GM23338 (cell line): ENCODE measurements at regions not wholly inside any gene's neighbourhood (a gene's known extent, or its start where the extent isn't known, plus 50 kb on each side); places are given as distances from the start of the nearest gene placed in this dataset.

Source experiments
- CREB1 ChIP-seq: fragments of 250-450 bp; sonication (Bioruptor Pico); IDR thresholded peaks from 2 replicates; pipeline ENCODE4 v1.5.0; 2020; ENCODE audit warnings: low read depth, mild to moderate bottlenecking, moderate library complexity
- CTCF ChIP-seq, 2 experiments: fragments of 200-600 bp in 1 of 2; sonication (generic) in 1 of 2; conservative IDR thresholded peaks; 2 replicates each; pipeline versions ENCODE4 v1.5.1 to v1.6.1; 2016 to 2017; ENCODE audit warnings: antibody characterized with exemption in 2 of 2, low read depth in 2 of 2, mild to moderate bottlenecking in 2 of 2, moderate library complexity in 1 of 2
- EZH2 ChIP-seq: fragments of 200-600 bp; sonication (generic); IDR thresholded peaks from one replicate; pipeline ENCODE4 v1.8.0; 2017; ENCODE audit warnings: antibody characterized with exemption, mild to moderate bottlenecking, low read depth; ENCODE audit not compliant: unreplicated experiment
- POLR2AphosphoS5 ChIP-seq: IDR thresholded peaks from 2 replicates; pipeline ENCODE4 v1.6.1; 2016; ENCODE audit warnings: antibody characterized with exemption, low read depth
- TF ChIP-seq, protein P1 (sequence below): IDR thresholded peaks from one replicate; pipeline ENCODE4 v1.6.1; 2018; ENCODE audit warnings: antibody characterized with exemption; ENCODE audit not compliant: unreplicated experiment

DNA sequence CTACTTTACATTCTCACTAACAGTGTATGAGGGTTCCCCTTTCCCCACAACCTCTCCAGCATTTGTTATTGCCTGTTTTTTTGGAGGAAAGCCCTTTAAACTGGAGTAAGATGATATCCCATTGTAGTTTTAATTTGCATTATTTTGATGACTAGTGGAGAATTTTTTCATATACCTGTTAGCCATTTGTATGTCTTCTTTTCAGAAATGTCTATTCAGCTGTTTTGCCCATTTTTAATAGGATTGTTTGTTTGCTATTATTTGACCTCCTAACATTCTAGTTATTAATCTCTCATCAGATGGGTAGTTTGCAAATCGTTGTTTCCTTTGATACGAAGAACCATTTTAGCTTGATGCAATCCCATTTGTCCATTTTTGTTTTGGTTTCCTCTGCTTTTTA is 165.0 kb downstream of the GLUL start:
- TF ChIP-seq POLR2AphosphoS5: no peak
- TF ChIP-seq CTCF (conservative IDR thresholded peaks at IDR 0.05; ENCODE audit: low read depth in 2 of 2): no peak
- TF ChIP-seq EZH2: no peak
- TF ChIP-seq, protein P1, sequence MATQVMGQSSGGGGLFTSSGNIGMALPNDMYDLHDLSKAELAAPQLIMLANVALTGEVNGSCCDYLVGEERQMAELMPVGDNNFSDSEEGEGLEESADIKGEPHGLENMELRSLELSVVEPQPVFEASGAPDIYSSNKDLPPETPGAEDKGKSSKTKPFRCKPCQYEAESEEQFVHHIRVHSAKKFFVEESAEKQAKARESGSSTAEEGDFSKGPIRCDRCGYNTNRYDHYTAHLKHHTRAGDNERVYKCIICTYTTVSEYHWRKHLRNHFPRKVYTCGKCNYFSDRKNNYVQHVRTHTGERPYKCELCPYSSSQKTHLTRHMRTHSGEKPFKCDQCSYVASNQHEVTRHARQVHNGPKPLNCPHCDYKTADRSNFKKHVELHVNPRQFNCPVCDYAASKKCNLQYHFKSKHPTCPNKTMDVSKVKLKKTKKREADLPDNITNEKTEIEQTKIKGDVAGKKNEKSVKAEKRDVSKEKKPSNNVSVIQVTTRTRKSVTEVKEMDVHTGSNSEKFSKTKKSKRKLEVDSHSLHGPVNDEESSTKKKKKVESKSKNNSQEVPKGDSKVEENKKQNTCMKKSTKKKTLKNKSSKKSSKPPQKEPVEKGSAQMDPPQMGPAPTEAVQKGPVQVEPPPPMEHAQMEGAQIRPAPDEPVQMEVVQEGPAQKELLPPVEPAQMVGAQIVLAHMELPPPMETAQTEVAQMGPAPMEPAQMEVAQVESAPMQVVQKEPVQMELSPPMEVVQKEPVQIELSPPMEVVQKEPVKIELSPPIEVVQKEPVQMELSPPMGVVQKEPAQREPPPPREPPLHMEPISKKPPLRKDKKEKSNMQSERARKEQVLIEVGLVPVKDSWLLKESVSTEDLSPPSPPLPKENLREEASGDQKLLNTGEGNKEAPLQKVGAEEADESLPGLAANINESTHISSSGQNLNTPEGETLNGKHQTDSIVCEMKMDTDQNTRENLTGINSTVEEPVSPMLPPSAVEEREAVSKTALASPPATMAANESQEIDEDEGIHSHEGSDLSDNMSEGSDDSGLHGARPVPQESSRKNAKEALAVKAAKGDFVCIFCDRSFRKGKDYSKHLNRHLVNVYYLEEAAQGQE: no peak
- no peak for TF ChIP-seq CREB1 (CRISPR knock-in tag)
